GM19397 (cell line): ENCODE measurements at regions not wholly inside any gene's neighbourhood (a gene's known extent, or its start where the extent isn't known, plus 50 kb on each side); places are given as distances from the start of the nearest gene placed in this dataset.
"Not testable (repeated sequence)": the region's sequence is repeated elsewhere in the genome, so short reads cannot be mapped to it uniquely, and the experiment has no call there.

Experiments
- ATAC-seq: cut with Tn5 transposase; IDR thresholded peaks from one replicate; pipeline ENCODE4 v1.9.1; 2021; ENCODE audit warnings: mild to moderate bottlenecking, moderate library complexity; ENCODE audit not compliant: unreplicated experiment

GRCh38 chr5:75848077-75848476 lies 130.8 kb upstream of the POC5 start:
- no peak for ATAC-seq

DNA sequence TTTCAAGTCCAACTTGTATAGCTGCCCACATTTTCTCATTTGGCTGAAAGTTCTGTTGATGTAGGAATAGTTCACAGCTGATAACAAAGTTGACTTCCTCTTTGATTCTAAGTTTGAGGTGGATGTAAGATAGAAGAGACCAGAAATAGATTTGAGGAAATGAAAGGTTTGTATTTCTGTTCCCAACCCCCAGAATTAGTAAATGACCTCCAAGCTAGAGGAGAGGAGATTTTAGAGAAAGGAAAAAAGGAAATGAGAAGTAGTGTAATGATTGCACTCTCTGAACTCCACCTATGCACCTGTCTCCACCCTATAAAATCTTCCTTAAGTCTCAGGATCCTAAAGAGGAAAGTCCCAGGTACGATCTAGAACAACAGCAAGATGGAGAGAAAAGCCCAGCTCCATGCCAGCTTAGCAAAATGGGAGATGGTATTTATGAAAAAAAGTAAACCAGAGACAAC lies 130.4 kb upstream of the POC5 start:
- ATAC-seq = peak; percentile 88

DNA sequence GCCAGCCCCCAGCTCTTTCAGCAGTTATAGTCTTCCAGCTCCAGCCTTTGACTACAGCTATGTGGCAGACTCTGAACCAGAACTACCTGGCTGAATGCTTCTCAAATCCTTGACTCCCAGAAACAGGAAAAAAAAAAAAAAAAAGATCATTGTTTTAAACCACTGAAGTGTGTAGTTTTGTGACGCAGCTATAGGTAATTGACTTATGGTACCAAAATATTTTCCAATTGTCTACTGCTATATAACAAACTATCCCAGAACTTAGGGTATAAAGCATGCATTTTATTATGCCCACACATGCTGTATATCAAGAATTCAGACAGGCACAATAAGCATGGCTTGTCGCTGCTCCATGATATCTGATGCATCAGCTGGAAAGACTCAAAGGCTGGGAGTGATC lies 127.1 kb upstream of the POC5 start:
- ATAC-seq = no peak

DNA sequence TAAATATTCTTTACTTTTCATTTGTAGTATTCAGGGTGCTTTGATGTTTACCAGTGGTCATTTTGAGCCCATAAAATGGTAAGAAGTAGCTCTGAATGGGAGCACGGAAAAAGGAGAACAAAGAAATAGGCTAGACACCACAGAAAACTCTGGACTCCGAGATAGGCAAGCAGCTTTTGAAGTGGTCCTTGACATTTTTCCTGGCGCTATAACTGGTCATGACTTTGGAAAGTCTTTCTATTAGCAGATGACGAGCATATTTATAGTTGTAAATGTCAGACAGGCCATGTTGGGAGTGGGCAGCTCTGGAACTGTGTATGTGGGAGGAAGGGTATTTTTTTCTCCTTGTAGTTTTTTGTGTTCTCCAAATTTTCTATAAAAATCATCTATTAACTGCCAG lies 126.1 kb upstream of the POC5 start:
- ATAC-seq = no peak

DNA sequence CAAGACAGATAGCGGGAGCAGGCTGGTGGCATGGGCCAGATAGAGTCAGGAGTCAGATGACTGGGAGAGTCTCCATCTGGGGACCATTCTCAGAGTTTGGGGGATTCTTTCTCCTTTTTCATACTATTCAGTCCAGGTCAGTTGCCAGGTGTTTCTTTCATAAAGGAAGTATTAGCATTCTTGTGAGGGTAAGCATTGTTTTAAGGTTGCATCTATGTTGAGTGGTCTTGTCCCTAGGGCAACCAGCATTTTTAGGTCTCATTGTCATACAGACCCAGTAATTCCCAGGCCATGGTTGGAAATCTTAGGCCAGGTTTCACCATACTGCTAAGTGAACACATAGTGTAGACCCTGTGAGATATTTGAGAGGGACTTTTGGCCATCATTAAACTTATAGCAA lies 122.3 kb upstream of the POC5 start:
- ATAC-seq = no peak

DNA sequence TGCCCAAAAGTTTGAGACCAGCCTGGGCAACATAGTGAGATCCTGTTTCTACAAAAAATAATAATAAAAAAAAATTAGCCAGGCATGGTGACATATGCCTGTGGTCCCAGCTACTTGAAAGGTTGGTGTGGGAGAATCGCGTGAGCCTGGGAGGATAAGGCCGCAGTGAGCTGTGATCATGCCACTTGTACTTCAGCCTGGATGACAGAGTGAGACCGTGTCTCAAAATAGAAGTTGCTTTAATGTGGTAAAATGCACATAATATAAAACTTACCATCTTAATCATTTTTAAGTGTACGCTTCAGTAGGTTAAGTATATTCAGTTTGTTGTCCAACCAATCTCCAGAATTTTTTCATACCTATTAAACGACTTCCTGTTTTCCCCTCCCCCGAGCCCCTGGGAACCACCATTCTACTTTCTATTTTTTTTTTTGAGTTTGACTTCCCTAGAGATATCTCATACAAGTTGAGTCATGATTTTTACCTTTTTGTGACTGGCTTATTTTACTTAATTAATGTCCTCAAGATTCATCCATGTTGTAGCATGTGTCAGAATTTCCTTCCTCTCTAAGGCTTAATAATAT lies 120.1 kb upstream of the POC5 start:
- ATAC-seq = no peak

DNA sequence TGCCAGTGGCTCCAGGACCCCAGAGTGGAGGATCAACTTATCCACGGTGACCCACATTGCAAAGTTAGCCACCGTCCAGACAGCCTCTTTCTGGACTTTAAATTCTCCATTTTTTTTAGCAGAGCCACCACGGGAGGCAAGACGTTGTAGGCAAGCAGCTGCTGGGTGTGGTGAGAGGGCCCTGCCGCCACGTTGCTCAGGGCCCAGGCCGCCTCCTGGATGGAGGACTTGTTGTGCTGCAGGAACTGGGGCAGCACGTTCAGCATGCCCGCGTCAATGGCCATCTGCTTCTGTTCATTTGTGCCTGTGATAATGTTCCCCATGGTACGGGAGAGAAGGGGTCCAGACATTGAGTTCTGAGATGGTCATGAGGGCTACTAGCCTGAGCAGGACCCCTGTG lies 114.3 kb upstream of the POC5 start:
- no peak for ATAC-seq

DNA sequence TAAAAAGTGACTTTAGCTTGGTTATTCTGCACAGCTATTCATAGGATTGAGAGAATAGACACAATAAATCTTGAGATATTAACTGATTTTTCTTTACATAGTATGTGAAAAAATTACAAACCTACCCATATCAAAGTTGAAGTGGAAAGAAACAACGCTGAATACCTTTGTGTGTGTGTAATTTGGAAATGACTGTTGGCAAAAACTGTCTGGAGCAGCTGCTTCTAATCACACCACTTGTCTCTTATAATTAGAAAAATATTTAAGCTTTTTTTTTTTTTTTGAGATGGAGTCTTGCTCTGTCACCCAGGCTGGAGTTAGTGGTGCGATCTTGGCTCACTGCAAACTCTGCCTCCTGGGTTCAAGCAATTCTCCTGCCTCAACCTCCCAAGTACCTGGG lies 110.8 kb upstream of the POC5 start:
- ATAC-seq = no peak

DNA sequence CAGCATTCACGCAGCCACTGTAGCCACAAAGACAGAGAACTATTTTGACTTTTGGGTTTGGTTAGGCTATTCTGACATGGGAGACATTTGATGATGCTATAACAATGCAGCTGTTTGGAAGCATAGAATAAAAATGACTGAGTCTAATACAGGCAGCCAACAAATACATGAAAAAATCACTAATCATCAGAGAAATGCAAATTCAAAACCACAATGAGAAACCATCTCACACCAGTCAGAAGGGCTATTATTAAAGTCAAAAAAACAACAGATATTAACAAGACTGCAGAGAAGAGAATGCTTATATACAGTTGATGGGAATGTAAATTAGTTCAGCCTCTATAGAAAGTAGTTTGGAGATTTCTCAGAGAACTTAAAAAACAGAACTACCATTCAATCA lies 107.1 kb upstream of the POC5 start:
- ATAC-seq = no peak

DNA sequence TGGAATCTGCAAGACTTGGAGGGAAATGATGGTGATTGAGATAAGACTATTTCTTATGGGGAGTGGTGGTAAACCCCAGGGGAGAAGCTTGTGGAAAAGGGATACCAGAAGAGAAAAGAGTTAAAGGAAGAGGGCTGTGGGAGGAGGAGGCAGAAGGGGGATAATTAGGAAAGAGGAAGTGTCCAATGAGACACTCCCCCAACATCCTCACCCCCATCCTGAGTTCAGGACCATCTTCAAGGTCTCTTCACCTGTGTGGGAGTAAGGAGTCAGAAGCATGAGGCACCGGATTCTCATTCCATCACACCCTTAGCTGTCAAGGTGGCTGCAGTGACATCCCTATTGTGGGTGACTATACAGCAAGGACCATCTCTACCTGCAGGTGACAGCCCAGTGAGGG lies 106.6 kb upstream of the POC5 start:
- ATAC-seq = no peak

- no peak for ATAC-seq
Measured at GRCh38 chr5:75818661-75819060, 101.4 kb upstream of the POC5 start.

- ATAC-seq = not testable (repeated sequence)
Measured at GRCh38 chr5:75799695-75800094, 82.5 kb upstream of the POC5 start.

- not testable (repeated sequence) for ATAC-seq
Measured at GRCh38 chr5:75769338-75769737, 52.1 kb upstream of the POC5 start.
